ENCODE measurements at regions not wholly inside any gene's neighbourhood (a gene's known extent, or its start where the extent isn't known, plus 50 kb on each side); places are given as distances from the start of the nearest gene placed in this dataset.

GRCh38 chr6:22071270-22072041, 225.4 kb downstream of the PRL start:
- Histone ChIP-seq H3K4me3 (ENCODE audit: low read depth, low read length) (peak overlapping the region; percentile 2), H3K36me3 (replicated peaks) (no peaks in the 10 kb centered on the region), H3K27me3 (replicated peaks) (no peaks in the 10 kb centered on the region), H3K27ac (no peak overlapping the region)
- in situ Hi-C loops (cut with HindIII; ENCODE audit: low pct_ligation_motif_present, low sequenced_read_pairs), result no loop called here
- TF ChIP-seq, protein P1, sequence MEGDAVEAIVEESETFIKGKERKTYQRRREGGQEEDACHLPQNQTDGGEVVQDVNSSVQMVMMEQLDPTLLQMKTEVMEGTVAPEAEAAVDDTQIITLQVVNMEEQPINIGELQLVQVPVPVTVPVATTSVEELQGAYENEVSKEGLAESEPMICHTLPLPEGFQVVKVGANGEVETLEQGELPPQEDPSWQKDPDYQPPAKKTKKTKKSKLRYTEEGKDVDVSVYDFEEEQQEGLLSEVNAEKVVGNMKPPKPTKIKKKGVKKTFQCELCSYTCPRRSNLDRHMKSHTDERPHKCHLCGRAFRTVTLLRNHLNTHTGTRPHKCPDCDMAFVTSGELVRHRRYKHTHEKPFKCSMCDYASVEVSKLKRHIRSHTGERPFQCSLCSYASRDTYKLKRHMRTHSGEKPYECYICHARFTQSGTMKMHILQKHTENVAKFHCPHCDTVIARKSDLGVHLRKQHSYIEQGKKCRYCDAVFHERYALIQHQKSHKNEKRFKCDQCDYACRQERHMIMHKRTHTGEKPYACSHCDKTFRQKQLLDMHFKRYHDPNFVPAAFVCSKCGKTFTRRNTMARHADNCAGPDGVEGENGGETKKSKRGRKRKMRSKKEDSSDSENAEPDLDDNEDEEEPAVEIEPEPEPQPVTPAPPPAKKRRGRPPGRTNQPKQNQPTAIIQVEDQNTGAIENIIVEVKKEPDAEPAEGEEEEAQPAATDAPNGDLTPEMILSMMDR (IDR thresholded peaks at IDR 0.05; ENCODE audit: low read depth, low read length, missing control alignments), result no peak
- DNase-seq, result peak; percentile 54

GRCh38 chr6:22072949-22073348, 223.9 kb downstream of the PRL start:
- Histone ChIP-seq H3K27me3 (replicated peaks) (no peaks in the 10 kb centered on the region), H3K27ac (no peak overlapping the region), H3K36me3 (replicated peaks) (no peaks in the 10 kb centered on the region), H3K4me3 (ENCODE audit: low read depth, low read length) (no peak overlapping the region)
- DNase-seq, result no peak
- TF ChIP-seq, protein P1 (IDR thresholded peaks at IDR 0.05; ENCODE audit: low read depth, low read length, missing control alignments), result no peak
- in situ Hi-C loops (cut with HindIII; ENCODE audit: low pct_ligation_motif_present, low sequenced_read_pairs), result no loop called here

GRCh38 chr6:22073516-22074198, 223.2 kb downstream of the PRL start:
- TF ChIP-seq, protein P1 (IDR thresholded peaks at IDR 0.05; ENCODE audit: low read depth, low read length, missing control alignments), result no peak
- Histone ChIP-seq H3K36me3 (replicated peaks) (no peaks in the 10 kb centered on the region), H3K4me3 (ENCODE audit: low read depth, low read length) (no peak overlapping the region), H3K27me3 (replicated peaks) (no peaks in the 10 kb centered on the region), H3K27ac (no peak overlapping the region)
- in situ Hi-C loops (cut with HindIII; ENCODE audit: low pct_ligation_motif_present, low sequenced_read_pairs), result no loop called here
- DNase-seq, result no peak

- H3K27ac ChIP-seq, result no peak overlapping the region
- no peaks in the 10 kb centered on the region for H3K36me3 ChIP-seq (replicated peaks)
- H3K4me3 ChIP-seq (ENCODE audit: low read depth, low read length), result no peak overlapping the region
- in situ Hi-C loops (cut with HindIII; ENCODE audit: low pct_ligation_motif_present, low sequenced_read_pairs), result no loop called here
- TF ChIP-seq, protein P1 (IDR thresholded peaks at IDR 0.05; ENCODE audit: low read depth, low read length, missing control alignments), result no peak
- H3K27me3 ChIP-seq (replicated peaks), result no peaks in the 10 kb centered on the region
- DNase-seq, result no peak
Measured at GRCh38 chr6:22078288-22078687, 218.5 kb downstream of the PRL start.

DNA sequence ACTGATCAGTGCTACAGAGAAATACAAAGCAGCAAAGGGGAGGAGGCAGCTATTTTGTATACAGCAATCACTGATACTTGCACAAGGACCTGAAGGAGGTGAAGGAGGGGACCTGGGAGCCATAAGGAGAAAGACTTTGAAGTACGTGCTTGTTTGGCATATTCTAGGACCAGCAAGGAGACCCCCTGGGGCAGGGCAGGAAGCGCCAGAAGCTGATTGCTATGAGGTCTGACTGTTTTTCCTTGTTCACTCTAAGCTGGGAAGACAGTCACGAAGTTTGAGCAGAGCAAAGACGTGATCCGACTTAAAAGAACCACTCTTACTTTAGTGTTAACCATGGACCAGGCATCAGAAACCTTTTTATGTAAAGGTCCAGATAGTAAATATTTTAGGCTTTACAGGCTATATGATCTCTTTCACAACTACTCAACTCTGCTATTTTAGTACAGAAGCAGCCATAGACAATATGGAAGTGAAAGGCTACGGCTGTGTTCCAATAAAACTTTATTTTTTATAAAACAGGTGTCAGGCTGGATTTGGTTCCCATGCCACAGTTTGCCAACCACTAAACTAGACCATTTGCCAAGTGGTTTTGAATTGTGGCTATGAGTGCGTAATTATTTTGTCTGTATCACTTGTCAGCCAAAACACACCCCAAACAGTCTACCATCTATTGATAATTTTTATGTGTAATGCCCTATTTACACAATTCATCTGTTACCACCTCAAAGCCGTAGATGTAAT, 217.9 kb downstream of the PRL start:
- in situ Hi-C loops (cut with HindIII; ENCODE audit: low pct_ligation_motif_present, low sequenced_read_pairs), result no loop called here

More for the DNA sequence above, 217.9 kb downstream of the PRL start:
- Histone ChIP-seq H3K27me3 (replicated peaks) (no peaks in the 10 kb centered on the region), H3K4me3 (ENCODE audit: low read depth, low read length) (no peak overlapping the region), H3K36me3 (replicated peaks) (no peaks in the 10 kb centered on the region), H3K27ac (peak overlapping the region; percentile 81)
- DNase-seq, result peak; percentile 30
- TF ChIP-seq, protein P1 (IDR thresholded peaks at IDR 0.05; ENCODE audit: low read depth, low read length, missing control alignments), result no peak

Measured in brain microvascular endothelial cell (primary cell).